C4-2B (cell line): ENCODE measurements at regions not wholly inside any gene's neighbourhood (a gene's known extent, or its start where the extent isn't known, plus 50 kb on each side); places are given as distances from the start of the nearest gene placed in this dataset.

Experiments used
- H3K27ac ChIP-seq: fragments of 450-650 bp; 2 replicates; pipeline ENCODE4 v1.5.1; 2017
- CTCF ChIP-seq: fragments of 450-650 bp; conservative IDR thresholded peaks from 2 replicates; pipeline ENCODE4 v1.5.1; 2017; ENCODE audit warnings: mild to moderate bottlenecking
- ZFX ChIP-seq: fragments of 450-650 bp; IDR thresholded peaks from 2 replicates; pipeline ENCODE4 v1.6.1; 2017

GRCh38 chr11:80010536-80010935 is 569.7 kb upstream of the TENM4 start:
- TF ChIP-seq CTCF (no peak), ZFX (no peak)
- H3K27ac ChIP-seq, result no peak overlapping the region

GRCh38 chr11:80009081-80009480 is 568.3 kb upstream of the TENM4 start:
- TF ChIP-seq ZFX (no peak), CTCF (no peak)
- no peak overlapping the region for H3K27ac ChIP-seq

- no peak overlapping the region for H3K27ac ChIP-seq
- TF ChIP-seq CTCF (no peak), ZFX (no peak)
These were observed 566.8 kb upstream of the TENM4 start for GRCh38 chr11:80007616-80008015.

GRCh38 chr11:79990141-79990540 is 549.3 kb upstream of the TENM4 start:
- H3K27ac ChIP-seq, result no peak overlapping the region
- no peak for TF ChIP-seq CTCF
- TF ChIP-seq ZFX, result no peak

- TF ChIP-seq CTCF (no peak), ZFX (no peak)
- no peak overlapping the region for H3K27ac ChIP-seq
These were observed 541.4 kb upstream of the TENM4 start for GRCh38 chr11:79982185-79982584.

- TF ChIP-seq CTCF (no peak), ZFX (no peak)
- H3K27ac ChIP-seq, result no peak overlapping the region
These were observed 540.1 kb upstream of the TENM4 start for GRCh38 chr11:79980916-79981315.

GRCh38 chr11:79973721-79974617 is 533.1 kb upstream of the TENM4 start:
- H3K27ac ChIP-seq, result no peak overlapping the region
- TF ChIP-seq ZFX, result no peak
- no peak for TF ChIP-seq CTCF
